AG04450 (cell line): ENCODE measurements at regions not wholly inside any gene's neighbourhood (a gene's known extent, or its start where the extent isn't known, plus 50 kb on each side); places are given as distances from the start of the nearest gene placed in this dataset.
"Not testable (repeated sequence)": the region's sequence is repeated elsewhere in the genome, so short reads cannot be mapped to it uniquely, and the experiment has no call there.

Experiments
- CTCF ChIA-PET: fragments of 300-600, 350-600 bp; formaldehyde crosslinking; extraction: SDS; loops from one replicate; lab custom pipeline; 2022; ENCODE audit warnings: antibody characterized with exemption, inconsistent platforms; lab: Charles Lee
- POLR2A ChIA-PET: fragments of 350-600 bp; formaldehyde crosslinking; extraction: SDS; loops from one replicate; lab custom pipeline; 2021; ENCODE audit warnings: antibody characterized with exemption, inconsistent platforms; lab: Yijun Ruan, JAX
- DNase-seq: peaks from one replicate; pipeline ENCODE4 v3.0.0-alpha.2; 2011; ENCODE audit warnings: low read depth, low spot score
- H3K27ac ChIP-seq: one replicate; pipeline ENCODE4 v1.5.1; 2012; ENCODE audit warnings: low read depth, low read length, control low read depth
- H3K27me3 ChIP-seq: one replicate; pipeline ENCODE4 v1.6.0; 2012; ENCODE audit warnings: low read length; ENCODE audit not compliant: control insufficient read depth, insufficient read depth
- H3K4me3 ChIP-seq: 2 replicates; pipeline ENCODE4 v1.5.1; 2011; ENCODE audit warnings: mild to moderate bottlenecking, low read depth, low read length, control low read depth
- H3K9me3 ChIP-seq: 2 replicates; pipeline ENCODE4 v1.5.1; 2012; ENCODE audit warnings: low read length; ENCODE audit not compliant: control insufficient read depth, insufficient read depth
- TF ChIP-seq, protein P1 (sequence below): IDR thresholded peaks from 2 replicates; pipeline ENCODE4 v1.5.1; 2011; ENCODE audit warnings: low read depth, low read length, control low read depth, inconsistent platforms

DNA sequence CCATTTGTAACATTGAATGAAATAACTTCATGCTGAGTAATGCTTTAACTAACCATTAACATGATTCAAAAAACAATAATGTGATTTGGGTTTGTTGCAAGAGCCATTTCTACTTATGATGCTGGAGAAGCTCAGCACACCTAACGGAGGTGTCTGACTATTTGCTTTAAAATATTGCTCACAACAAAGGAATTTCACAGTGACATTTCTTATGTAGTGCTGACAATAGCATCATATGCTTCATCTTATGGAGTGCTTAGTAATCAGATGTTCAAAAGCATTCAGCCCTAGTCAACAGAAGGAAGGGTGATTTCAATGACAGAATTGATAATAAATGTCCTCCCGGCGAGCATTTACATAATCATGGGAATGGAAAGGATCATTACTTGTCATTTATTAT lies 1003.3 kb upstream of the COX7C start:
- POLR2A ChIA-PET: no interaction called here
- no peak overlapping the region for H3K4me3 ChIP-seq
- CTCF ChIA-PET: no interaction called here
- DNase-seq: no peak
- H3K9me3 ChIP-seq: peaks cover 3% of the 10 kb centered on the region
- TF ChIP-seq, protein P1, sequence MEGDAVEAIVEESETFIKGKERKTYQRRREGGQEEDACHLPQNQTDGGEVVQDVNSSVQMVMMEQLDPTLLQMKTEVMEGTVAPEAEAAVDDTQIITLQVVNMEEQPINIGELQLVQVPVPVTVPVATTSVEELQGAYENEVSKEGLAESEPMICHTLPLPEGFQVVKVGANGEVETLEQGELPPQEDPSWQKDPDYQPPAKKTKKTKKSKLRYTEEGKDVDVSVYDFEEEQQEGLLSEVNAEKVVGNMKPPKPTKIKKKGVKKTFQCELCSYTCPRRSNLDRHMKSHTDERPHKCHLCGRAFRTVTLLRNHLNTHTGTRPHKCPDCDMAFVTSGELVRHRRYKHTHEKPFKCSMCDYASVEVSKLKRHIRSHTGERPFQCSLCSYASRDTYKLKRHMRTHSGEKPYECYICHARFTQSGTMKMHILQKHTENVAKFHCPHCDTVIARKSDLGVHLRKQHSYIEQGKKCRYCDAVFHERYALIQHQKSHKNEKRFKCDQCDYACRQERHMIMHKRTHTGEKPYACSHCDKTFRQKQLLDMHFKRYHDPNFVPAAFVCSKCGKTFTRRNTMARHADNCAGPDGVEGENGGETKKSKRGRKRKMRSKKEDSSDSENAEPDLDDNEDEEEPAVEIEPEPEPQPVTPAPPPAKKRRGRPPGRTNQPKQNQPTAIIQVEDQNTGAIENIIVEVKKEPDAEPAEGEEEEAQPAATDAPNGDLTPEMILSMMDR: no peak
- no peaks in the 10 kb centered on the region for H3K27me3 ChIP-seq
- H3K27ac ChIP-seq: no peak overlapping the region

GRCh38 chr5:85621668-85622067 lies 996.1 kb upstream of the COX7C start:
- POLR2A ChIA-PET: no interaction called here
- H3K27ac ChIP-seq: no peak overlapping the region
- H3K4me3 ChIP-seq: no peak overlapping the region
- CTCF ChIA-PET: no interaction called here
- peaks cover 2% of the 10 kb centered on the region for H3K9me3 ChIP-seq
- TF ChIP-seq, protein P1: no peak
- DNase-seq: no peak
- H3K27me3 ChIP-seq: no peaks in the 10 kb centered on the region

GRCh38 chr5:85628153-85628552 lies 989.6 kb upstream of the COX7C start:
- H3K9me3 ChIP-seq: no peaks in the 10 kb centered on the region; the same call in 1 of the 2 replicates
- no peak for DNase-seq
- H3K27me3 ChIP-seq: no peaks in the 10 kb centered on the region
- CTCF ChIA-PET: no interaction called here
- no peak overlapping the region for H3K27ac ChIP-seq
- POLR2A ChIA-PET: no interaction called here
- no peak overlapping the region for H3K4me3 ChIP-seq
- TF ChIP-seq, protein P1: no peak

DNA sequence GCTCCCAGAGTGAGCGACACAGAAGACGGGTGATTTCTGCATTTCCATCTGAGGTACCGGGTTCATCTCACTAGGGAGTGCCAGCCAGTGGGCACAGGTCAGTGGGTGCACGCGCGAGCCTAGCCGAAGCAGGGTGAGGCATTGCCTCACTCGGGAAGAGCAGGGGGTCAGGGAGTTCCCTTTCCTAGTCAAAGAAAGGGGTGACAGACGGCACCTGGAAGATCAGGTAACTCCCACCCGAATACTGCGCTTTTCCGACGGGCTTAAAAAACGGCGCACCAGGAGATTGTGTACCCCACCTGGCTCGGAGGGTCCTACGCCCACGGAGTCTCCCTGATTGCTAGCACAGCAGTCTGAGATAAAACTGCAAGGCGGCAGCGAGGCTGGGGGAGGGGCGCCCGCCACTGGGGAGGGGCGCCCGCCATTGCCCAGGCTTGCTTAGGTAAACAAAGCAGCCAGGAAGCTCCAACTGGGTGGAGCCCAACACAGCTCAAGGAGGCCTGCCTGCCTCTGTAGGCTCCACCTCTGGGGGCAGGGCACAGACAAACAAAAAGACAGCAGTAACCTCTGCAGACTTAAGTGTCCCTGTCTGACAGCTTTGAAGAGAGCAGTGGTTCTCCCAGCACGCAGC lies 979.1 kb upstream of the COX7C start:
- H3K27ac ChIP-seq, H3K27me3 ChIP-seq, DNase-seq, H3K4me3 ChIP-seq, CTCF ChIA-PET, POLR2A ChIA-PET, H3K9me3 ChIP-seq: not testable (repeated sequence)

GRCh38 chr5:85646036-85646435 lies 971.7 kb upstream of the COX7C start:
- ChIA-PET CTCF (no interaction called here), POLR2A (no interaction called here)
- peaks cover 12% of the 10 kb centered on the region; the same call in 1 of the 2 replicates for H3K9me3 ChIP-seq
- H3K27ac ChIP-seq: no peak overlapping the region
- TF ChIP-seq, protein P1: no peak
- H3K4me3 ChIP-seq: no peak overlapping the region
- DNase-seq: no peak
- no peaks in the 10 kb centered on the region for H3K27me3 ChIP-seq
